Left lung (tissue), 4 donors: ENCODE measurements at regions not wholly inside any gene's neighbourhood (a gene's known extent, or its start where the extent isn't known, plus 50 kb on each side); places are given as distances from the start of the nearest gene placed in this dataset.

Experiments used
- ATAC-seq: fragments of 200-7000 bp; cut with Tn5 transposase; one replicate; pipeline ENCODE4 v1.9.1; 2020; ENCODE audit warnings: moderate library complexity
- DNase-seq, 4 donors: peaks; one replicate each; pipeline ENCODE4 v3.0.0-alpha.2; 2013 to 2020
- H3K27ac ChIP-seq, 2 donors: fragments of 200-600 bp; sonication (generic) in 1 of 2; one replicate each; pipeline versions ENCODE4 v1.5.0 to v1.8.0; 2020 to 2021
- H3K27me3 ChIP-seq, 2 donors: fragments of 200-600 bp; sonication (generic) in 1 of 2; one replicate each; pipeline versions ENCODE4 v1.5.0 to v1.8.0; 2020 to 2021
- H3K36me3 ChIP-seq, 2 donors: fragments of 200-600 bp; sonication (generic) in 1 of 2; one replicate each; pipeline versions ENCODE4 v1.5.0 to v1.8.0; 2020 to 2021
- H3K4me1 ChIP-seq, 2 donors: fragments of 200-600 bp; one replicate each; pipeline ENCODE4 v1.8.0; 2021
- H3K4me3 ChIP-seq, 2 donors: fragments of 200-600 bp; sonication (generic) in 1 of 2; one replicate each; pipeline versions ENCODE4 v1.5.0 to v1.8.0; 2020 to 2021; ENCODE audit warnings: mild to moderate bottlenecking in 1 of 2
- H3K9me3 ChIP-seq, 2 donors: fragments of 200-600 bp; sonication (generic) in 1 of 2; one replicate each; pipeline versions ENCODE4 v1.5.0 to v1.8.0; 2020 to 2021
- intact Hi-C, 2 donors: fragments of 100-400 bp; cut with DNase I; formaldehyde crosslinking; loops; one replicate each; pipeline versions ENCODE4 v1.11.2 to v1.14.2; 2022
- TF ChIP-seq, protein P1 (sequence below), 2 donors: fragments of 200-600 bp; sonication (generic) in 1 of 2; IDR thresholded peaks; one replicate each; pipeline versions ENCODE4 v1.5.0 to v1.8.0; 2021; ENCODE audit warnings: antibody characterized with exemption in 2 of 2
- donor health status: DM: no; HTN: yes; CAD: no.
- donor health status: DM: no; HTN: no; CAD: no.

DNA sequence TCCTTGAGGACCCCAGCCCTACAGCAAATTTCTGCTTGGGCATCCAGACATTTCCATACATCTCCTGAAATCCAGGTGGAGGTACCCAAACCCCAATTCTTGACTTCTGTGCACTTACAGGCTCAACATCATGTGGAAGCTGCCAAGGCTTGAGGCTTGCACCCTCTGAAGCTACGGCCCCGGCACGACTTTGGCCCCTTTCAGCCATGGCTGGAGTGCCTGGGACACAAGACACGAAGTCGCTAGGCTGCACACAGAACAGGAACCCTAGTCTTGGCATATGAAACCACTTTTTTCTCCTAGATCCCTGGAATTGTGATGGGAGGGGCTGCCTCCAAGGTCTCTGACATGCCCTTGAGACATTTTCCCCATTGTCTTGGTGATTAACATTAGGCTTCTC lies 1417.7 kb downstream of the ARAP2 start:
- Histone ChIP-seq H3K36me3 (no peaks in the 10 kb centered on the region), H3K4me1 (no peaks in the 10 kb centered on the region), H3K9me3 (no peaks in the 10 kb centered on the region), H3K4me3 (no peak overlapping the region), H3K27me3 (no peaks in the 10 kb centered on the region), H3K27ac (no peak overlapping the region)
- DNase-seq (no peak), ATAC-seq (no peak)
- intact Hi-C loops, result no loop called here
- TF ChIP-seq, protein P1, sequence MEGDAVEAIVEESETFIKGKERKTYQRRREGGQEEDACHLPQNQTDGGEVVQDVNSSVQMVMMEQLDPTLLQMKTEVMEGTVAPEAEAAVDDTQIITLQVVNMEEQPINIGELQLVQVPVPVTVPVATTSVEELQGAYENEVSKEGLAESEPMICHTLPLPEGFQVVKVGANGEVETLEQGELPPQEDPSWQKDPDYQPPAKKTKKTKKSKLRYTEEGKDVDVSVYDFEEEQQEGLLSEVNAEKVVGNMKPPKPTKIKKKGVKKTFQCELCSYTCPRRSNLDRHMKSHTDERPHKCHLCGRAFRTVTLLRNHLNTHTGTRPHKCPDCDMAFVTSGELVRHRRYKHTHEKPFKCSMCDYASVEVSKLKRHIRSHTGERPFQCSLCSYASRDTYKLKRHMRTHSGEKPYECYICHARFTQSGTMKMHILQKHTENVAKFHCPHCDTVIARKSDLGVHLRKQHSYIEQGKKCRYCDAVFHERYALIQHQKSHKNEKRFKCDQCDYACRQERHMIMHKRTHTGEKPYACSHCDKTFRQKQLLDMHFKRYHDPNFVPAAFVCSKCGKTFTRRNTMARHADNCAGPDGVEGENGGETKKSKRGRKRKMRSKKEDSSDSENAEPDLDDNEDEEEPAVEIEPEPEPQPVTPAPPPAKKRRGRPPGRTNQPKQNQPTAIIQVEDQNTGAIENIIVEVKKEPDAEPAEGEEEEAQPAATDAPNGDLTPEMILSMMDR (IDR thresholded peaks at IDR 0.05), result no peak

DNA sequence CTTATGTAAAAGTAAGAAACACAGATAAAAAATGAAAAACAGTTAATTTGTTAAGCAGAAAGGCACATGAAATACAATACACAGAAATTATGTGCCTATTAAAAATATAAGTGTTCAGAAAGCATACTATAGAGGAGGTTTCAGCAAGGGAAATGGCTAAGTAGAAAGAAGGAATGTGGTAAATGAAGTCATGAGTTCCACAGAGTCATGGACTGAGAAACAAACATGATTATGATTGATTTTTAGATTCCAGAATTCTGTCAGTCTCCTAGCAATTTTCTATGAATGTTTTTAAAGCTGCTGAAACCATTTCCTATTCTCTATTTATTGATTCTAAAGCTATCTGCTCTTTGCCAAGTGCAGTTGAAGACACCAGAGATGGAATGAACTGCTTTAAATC lies 1398.4 kb downstream of the ARAP2 start:
- DNase-seq (no peak), ATAC-seq (no peak)
- Histone ChIP-seq H3K36me3 (no peaks in the 10 kb centered on the region), H3K9me3 (no peaks in the 10 kb centered on the region), H3K27ac (no peak overlapping the region), H3K4me3 (no peak overlapping the region), H3K27me3 (no peaks in the 10 kb centered on the region), H3K4me1 (no peaks in the 10 kb centered on the region)
- TF ChIP-seq, protein P1 (IDR thresholded peaks at IDR 0.05), result no peak
- intact Hi-C loops, result no loop called here

DNA sequence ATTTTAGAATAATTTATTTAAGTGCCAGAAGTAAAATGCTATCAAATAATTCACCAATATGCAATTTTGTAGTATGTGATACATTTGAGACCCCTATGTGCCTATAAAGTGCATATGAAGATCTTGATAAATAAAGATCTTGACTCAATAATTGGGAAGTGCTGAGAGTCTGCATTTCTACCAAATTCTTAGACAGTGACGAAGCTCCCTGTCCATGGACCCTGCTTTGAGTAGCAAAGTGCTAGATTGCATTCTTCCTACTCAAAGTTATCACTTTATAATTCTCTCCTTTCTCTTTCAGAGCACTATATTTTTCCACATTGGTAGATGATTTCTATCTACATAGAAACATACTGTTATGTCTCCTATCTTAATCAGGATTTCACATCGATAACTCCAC lies 1393.9 kb downstream of the ARAP2 start:
- Histone ChIP-seq H3K27ac (no peak overlapping the region), H3K9me3 (no peaks in the 10 kb centered on the region), H3K4me3 (no peak overlapping the region), H3K27me3 (no peaks in the 10 kb centered on the region), H3K36me3 (no peaks in the 10 kb centered on the region), H3K4me1 (no peaks in the 10 kb centered on the region)
- ATAC-seq, result no peak
- DNase-seq, result no peak
- intact Hi-C loops, result no loop called here
- TF ChIP-seq, protein P1 (IDR thresholded peaks at IDR 0.05), result no peak

DNA sequence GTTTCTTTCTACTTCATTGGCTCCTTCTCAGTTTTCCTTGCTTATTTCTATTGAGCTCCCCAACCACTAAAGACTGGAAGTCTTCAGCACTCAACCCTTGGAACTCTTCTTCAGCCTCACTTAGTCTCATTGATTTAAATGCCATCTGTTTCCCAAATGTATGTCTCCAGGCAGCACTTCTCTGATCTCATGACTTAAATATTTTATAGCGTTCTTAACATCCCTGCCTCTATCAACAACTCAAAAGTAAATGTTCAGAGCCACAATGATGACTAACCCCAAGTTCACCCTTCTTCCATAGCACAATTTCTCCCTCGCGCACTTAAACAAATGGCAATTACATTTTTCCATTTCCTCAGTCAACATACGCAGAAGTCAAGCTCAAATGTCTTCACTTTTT lies 1393.3 kb downstream of the ARAP2 start:
- intact Hi-C loops, result no loop called here
- no peaks in the 10 kb centered on the region for H3K9me3 ChIP-seq
- H3K36me3 ChIP-seq, result no peaks in the 10 kb centered on the region
- DNase-seq (no peak), ATAC-seq (no peak)
- TF ChIP-seq, protein P1 (IDR thresholded peaks at IDR 0.05), result no peak
- no peaks in the 10 kb centered on the region for H3K27me3 ChIP-seq
- no peaks in the 10 kb centered on the region for H3K4me1 ChIP-seq
- H3K27ac ChIP-seq, result no peak overlapping the region
- no peak overlapping the region for H3K4me3 ChIP-seq

DNA sequence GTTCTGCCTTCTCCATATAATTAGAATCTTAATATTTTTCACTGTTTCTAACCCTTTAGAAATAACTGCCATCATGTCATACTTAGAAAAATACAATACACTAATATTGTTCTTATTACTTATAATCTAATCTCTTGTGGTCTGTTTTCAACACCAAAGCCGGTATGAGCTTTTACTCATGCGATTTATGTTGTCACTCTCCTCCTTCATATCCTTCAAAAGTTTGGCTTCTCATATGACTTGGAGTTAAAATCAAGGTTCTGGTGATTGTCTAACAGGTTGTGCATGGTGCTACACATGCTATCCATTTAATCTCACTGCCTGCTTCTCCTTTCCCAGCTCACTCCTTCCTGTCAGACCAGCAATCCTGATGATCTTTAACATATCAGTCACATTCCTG lies 1392.9 kb downstream of the ARAP2 start:
- no peaks in the 10 kb centered on the region for H3K9me3 ChIP-seq
- ATAC-seq (no peak), DNase-seq (no peak)
- TF ChIP-seq, protein P1 (IDR thresholded peaks at IDR 0.05), result no peak
- no peaks in the 10 kb centered on the region for H3K4me1 ChIP-seq
- H3K27me3 ChIP-seq, result no peaks in the 10 kb centered on the region
- H3K4me3 ChIP-seq, result no peak overlapping the region
- no peak overlapping the region for H3K27ac ChIP-seq
- intact Hi-C loops, result no loop called here
- H3K36me3 ChIP-seq, result no peaks in the 10 kb centered on the region
